A549 (cell line): ENCODE measurements at regions not wholly inside any gene's neighbourhood (a gene's known extent, or its start where the extent isn't known, plus 50 kb on each side); places are given as distances from the start of the nearest gene placed in this dataset.

ENCODE experiments used
- ATAC-seq, 2 experiments: fragments of 200-7000 bp in 1 of 2; fragments of >200 bp in 1 of 2; cut with Nextera tagmentation in 1 of 2; cut with Tn5 transposase in 1 of 2; 3 replicates each; pipeline versions ENCODE4 v1.8.0 to v1.9.1; 2018 to 2020; ENCODE audit warnings: mild to moderate bottlenecking in 1 of 2, moderate library complexity in 1 of 2
- CTCF ChIA-PET: fragments of 300-600 bp; sonication (Branson Sonifier 250); formaldehyde crosslinking; extraction: SDS; loops from one replicate; lab custom pipeline; 2021; ENCODE audit warnings: antibody characterized with exemption, inconsistent platforms; lab: Yijun Ruan, JAX
- POLR2A ChIA-PET: fragments of 350-600 bp; formaldehyde crosslinking; extraction: SDS; loops from one replicate; lab custom pipeline; 2021; ENCODE audit warnings: antibody characterized with exemption, inconsistent platforms; lab: Yijun Ruan, JAX
- DNase-seq, 2 experiments: peaks; one replicate each; pipeline versions ENCODE4 v3.0.0 to v3.0.0-alpha.2; 2011 to 2016; ENCODE audit warnings: low read depth in 1 of 2, low spot score in 1 of 2
- FAIRE-seq: peaks from 2 replicates; lab custom pipeline; 2011; peaks lifted over from hg19 to GRCh38; lab: Jason Lieb, UNC
- H3K27ac ChIP-seq, 2 experiments: fragments of >200 bp; sonication (Bioruptor Twin); formaldehyde crosslinking; 3 replicates each; pipeline ENCODE4 v1.5.1; 2016 to 2017
- H3K4me1 ChIP-seq: fragments of >200 bp; sonication (Bioruptor Twin); formaldehyde crosslinking; 3 replicates; pipeline ENCODE4 v1.6.1; 2016
- H3K4me2 ChIP-seq: fragments of >200 bp; sonication (Bioruptor Twin); formaldehyde crosslinking; 3 replicates; pipeline ENCODE4 v1.6.1; 2016
- H3K4me3 ChIP-seq: fragments of >200 bp; sonication (Bioruptor Twin); formaldehyde crosslinking; 3 replicates; pipeline ENCODE4 v1.5.1; 2016
- H3K9me3 ChIP-seq: fragments of >200 bp; sonication (Bioruptor Twin); formaldehyde crosslinking; 3 replicates; pipeline ENCODE4 v1.6.1; 2016
- BCL3 ChIP-seq: fragments of >200 bp; sonication (Bioruptor Twin); formaldehyde crosslinking; IDR thresholded peaks from 3 replicates; pipeline ENCODE4 v1.6.1; 2016
- BHLHE40 ChIP-seq: IDR thresholded peaks from 2 replicates; pipeline ENCODE4 v1.6.1; 2012; ENCODE audit warnings: low read depth, low read length, inconsistent platforms
- CHD4 ChIP-seq: fragments of 200-600 bp; sonication (generic); IDR thresholded peaks from 2 replicates; pipeline ENCODE4 v1.6.1; 2016; ENCODE audit warnings: antibody characterized with exemption, mild to moderate bottlenecking, borderline replicate concordance
- EHMT2 ChIP-seq: fragments of 200-600 bp; sonication (generic); IDR thresholded peaks from 2 replicates; pipeline ENCODE4 v1.6.1; 2016; ENCODE audit warnings: antibody characterized with exemption, low read depth, mild to moderate bottlenecking, moderate library complexity
- ELK1 ChIP-seq: fragments of 150-350 bp; IDR thresholded peaks from 2 replicates; pipeline ENCODE4 v1.6.1; 2014; ENCODE audit warnings: low read depth, mild to moderate bottlenecking, low read length
- EP300 ChIP-seq, 2 experiments: fragments of >200 bp; sonication (Bioruptor Twin); formaldehyde crosslinking; IDR thresholded peaks; 2 replicates in 1 of 2; 3 replicates in 1 of 2; pipeline ENCODE4 v1.6.1; 2016 to 2017
- FOSL2 ChIP-seq, 2 experiments: fragments of 450-650 bp in 1 of 2; fragments of >200 bp in 1 of 2; sonication (Bioruptor Twin) in 1 of 2; formaldehyde crosslinking; IDR thresholded peaks; 2 replicates each; pipeline versions ENCODE4 v1.5.0 to v1.6.1; 2016 to 2020; ENCODE audit warnings: mild to moderate bottlenecking in 1 of 2, moderate library complexity in 1 of 2
- GATA3 ChIP-seq: IDR thresholded peaks from 2 replicates; pipeline ENCODE4 v1.6.1; 2012; ENCODE audit warnings: borderline replicate concordance
- HDAC2 ChIP-seq: fragments of 200-600 bp; sonication (generic); IDR thresholded peaks from 2 replicates; pipeline ENCODE4 v1.6.1; 2016
- HOXA7 ChIP-seq: fragments of 250-450 bp; sonication (Bioruptor Pico); IDR thresholded peaks from 2 replicates; pipeline ENCODE4 v1.5.0; 2020; ENCODE audit warnings: mild to moderate bottlenecking, moderate library complexity
- HOXB13 ChIP-seq: fragments of 250-450 bp; sonication (Bioruptor Pico); IDR thresholded peaks from 2 replicates; pipeline ENCODE4 v1.5.0; 2020; ENCODE audit warnings: low read depth, mild to moderate bottlenecking, moderate library complexity
- JUNB ChIP-seq: fragments of >200 bp; sonication (Bioruptor Twin); formaldehyde crosslinking; IDR thresholded peaks from 2 replicates; pipeline ENCODE4 v1.6.1; 2016
- KDM1A ChIP-seq: fragments of 200-600 bp; sonication (generic); IDR thresholded peaks from 2 replicates; pipeline ENCODE4 v1.6.1; 2016; ENCODE audit warnings: low read depth, mild to moderate bottlenecking
- MAZ ChIP-seq: fragments of 150-350 bp; IDR thresholded peaks from 2 replicates; pipeline ENCODE4 v1.6.1; 2014; ENCODE audit warnings: antibody characterized with exemption, low read depth, low read length, borderline replicate concordance
- NFE2L2 ChIP-seq: fragments of 150-350 bp; conservative IDR thresholded peaks from 2 replicates; pipeline ENCODE4 v1.6.1; 2014; ENCODE audit warnings: low read length
- POLR2AphosphoS2 ChIP-seq: conservative IDR thresholded peaks from 2 replicates; pipeline ENCODE4 v1.6.1; 2012; ENCODE audit warnings: low read length, improper control_type of control experiment, inconsistent platforms
- RFX5 ChIP-seq: fragments of 450-650 bp; IDR thresholded peaks from 2 replicates; pipeline ENCODE4 v1.7.1; 2014; ENCODE audit warnings: antibody characterized with exemption, mild to moderate bottlenecking, moderate library complexity
- SREBF2 ChIP-seq: fragments of 450-650 bp; IDR thresholded peaks from 2 replicates; pipeline ENCODE4 v1.6.1; 2014; ENCODE audit warnings: mild to moderate bottlenecking, moderate library complexity
- TFCP2L1 ChIP-seq: fragments of 250-450 bp; sonication (Bioruptor Pico); IDR thresholded peaks from 2 replicates; pipeline ENCODE4 v1.5.0; 2021; ENCODE audit warnings: mild to moderate bottlenecking
- TP53 ChIP-seq: fragments of 250-450 bp; sonication (Bioruptor Pico); IDR thresholded peaks from 2 replicates; pipeline ENCODE4 v1.5.0; 2021; ENCODE audit warnings: mild to moderate bottlenecking, moderate library complexity
- ZC3H11A ChIP-seq: fragments of 450-650 bp; IDR thresholded peaks from 2 replicates; pipeline ENCODE4 v1.6.1; 2014; ENCODE audit warnings: antibody characterized with exemption, mild to moderate bottlenecking
- ZFP36 ChIP-seq: fragments of 450-650 bp; IDR thresholded peaks from 2 replicates; pipeline ENCODE4 v1.6.1; 2014; ENCODE audit warnings: borderline replicate concordance; ENCODE audit not compliant: partially characterized antibody
- ZSCAN20 ChIP-seq: fragments of 250-450 bp; sonication (Bioruptor Pico); IDR thresholded peaks from 2 replicates; pipeline ENCODE4 v1.8.0; 2022; ENCODE audit warnings: mild to moderate bottlenecking, moderate library complexity
- WGBS: methylation state at CpG from one replicate; pipeline ENCODE4 v1.1.6; 2017; ENCODE audit errors: missing lambda C conversion rate; 5-methylcytosine and 5-hydroxymethylcytosine counted together
- TF ChIP-seq, protein P1 (sequence below): fragments of 200-600 bp; sonication (generic); IDR thresholded peaks from 2 replicates; pipeline ENCODE4 v1.6.1; 2016; ENCODE audit warnings: antibody characterized with exemption, mild to moderate bottlenecking, moderate library complexity
- TF ChIP-seq, protein P2 (sequence below): IDR thresholded peaks from 2 replicates; pipeline ENCODE4 v1.6.1; 2012; ENCODE audit warnings: low read depth, borderline replicate concordance
- TF ChIP-seq, protein P3 (sequence below): fragments of >200 bp; sonication (Bioruptor Twin); formaldehyde crosslinking; IDR thresholded peaks from 2 replicates; pipeline ENCODE4 v1.6.1; 2016
- TF ChIP-seq, protein P4 (sequence below): IDR thresholded peaks from 2 replicates; pipeline ENCODE4 v1.6.1; 2012

DNA sequence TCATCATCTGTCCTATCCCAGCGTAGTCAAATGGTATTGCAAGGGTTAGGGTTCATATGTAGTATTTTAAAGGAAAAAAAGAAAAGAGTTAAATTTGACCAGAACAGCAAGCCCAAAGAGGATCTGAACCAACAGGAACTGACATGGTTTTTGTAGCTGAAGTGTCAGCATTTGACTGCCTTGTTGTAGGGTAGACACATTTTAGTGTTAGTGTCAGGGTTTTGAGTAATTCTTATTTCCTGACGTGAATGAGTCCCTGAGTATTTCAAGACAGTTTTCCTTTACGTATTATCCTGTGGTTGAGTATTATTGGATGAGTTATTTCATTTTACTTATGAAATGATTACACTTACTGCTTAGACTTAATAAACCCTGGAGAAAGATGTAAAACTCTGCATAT lies 173.3 kb upstream of the ZEB2 start:
- DNase-seq: no peak
- Histone ChIP-seq H3K4me3 (no peak overlapping the region), H3K9me3 (no peaks in the 10 kb centered on the region), H3K4me2 (no peak overlapping the region), H3K4me1 (no peaks in the 10 kb centered on the region), H3K27ac (no peak overlapping the region)
- TF ChIP-seq HDAC2 (no peak), HOXA7 (CRISPR knock-in tag) (no peak), HOXB13 (CRISPR knock-in tag) (no peak), JUNB (no peak), RFX5 (no peak), TP53 (CRISPR knock-in tag) (no peak), EHMT2 (no peak), POLR2AphosphoS2 (no peak), CHD4 (no peak), GATA3 (no peak), EP300 (IDR thresholded peaks at IDR 0.05) (no peak), MAZ (no peak), TFCP2L1 (CRISPR knock-in tag) (no peak), BCL3 (no peak), SREBF2 (no peak), FOSL2 (IDR thresholded peaks at IDR 0.05) (no peak), FOSL2 (CRISPR knock-in tag; IDR thresholded peaks at IDR 0.05) (no peak)
- TF ChIP-seq, protein P1, sequence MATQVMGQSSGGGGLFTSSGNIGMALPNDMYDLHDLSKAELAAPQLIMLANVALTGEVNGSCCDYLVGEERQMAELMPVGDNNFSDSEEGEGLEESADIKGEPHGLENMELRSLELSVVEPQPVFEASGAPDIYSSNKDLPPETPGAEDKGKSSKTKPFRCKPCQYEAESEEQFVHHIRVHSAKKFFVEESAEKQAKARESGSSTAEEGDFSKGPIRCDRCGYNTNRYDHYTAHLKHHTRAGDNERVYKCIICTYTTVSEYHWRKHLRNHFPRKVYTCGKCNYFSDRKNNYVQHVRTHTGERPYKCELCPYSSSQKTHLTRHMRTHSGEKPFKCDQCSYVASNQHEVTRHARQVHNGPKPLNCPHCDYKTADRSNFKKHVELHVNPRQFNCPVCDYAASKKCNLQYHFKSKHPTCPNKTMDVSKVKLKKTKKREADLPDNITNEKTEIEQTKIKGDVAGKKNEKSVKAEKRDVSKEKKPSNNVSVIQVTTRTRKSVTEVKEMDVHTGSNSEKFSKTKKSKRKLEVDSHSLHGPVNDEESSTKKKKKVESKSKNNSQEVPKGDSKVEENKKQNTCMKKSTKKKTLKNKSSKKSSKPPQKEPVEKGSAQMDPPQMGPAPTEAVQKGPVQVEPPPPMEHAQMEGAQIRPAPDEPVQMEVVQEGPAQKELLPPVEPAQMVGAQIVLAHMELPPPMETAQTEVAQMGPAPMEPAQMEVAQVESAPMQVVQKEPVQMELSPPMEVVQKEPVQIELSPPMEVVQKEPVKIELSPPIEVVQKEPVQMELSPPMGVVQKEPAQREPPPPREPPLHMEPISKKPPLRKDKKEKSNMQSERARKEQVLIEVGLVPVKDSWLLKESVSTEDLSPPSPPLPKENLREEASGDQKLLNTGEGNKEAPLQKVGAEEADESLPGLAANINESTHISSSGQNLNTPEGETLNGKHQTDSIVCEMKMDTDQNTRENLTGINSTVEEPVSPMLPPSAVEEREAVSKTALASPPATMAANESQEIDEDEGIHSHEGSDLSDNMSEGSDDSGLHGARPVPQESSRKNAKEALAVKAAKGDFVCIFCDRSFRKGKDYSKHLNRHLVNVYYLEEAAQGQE: no peak
- TF ChIP-seq, protein P2, sequence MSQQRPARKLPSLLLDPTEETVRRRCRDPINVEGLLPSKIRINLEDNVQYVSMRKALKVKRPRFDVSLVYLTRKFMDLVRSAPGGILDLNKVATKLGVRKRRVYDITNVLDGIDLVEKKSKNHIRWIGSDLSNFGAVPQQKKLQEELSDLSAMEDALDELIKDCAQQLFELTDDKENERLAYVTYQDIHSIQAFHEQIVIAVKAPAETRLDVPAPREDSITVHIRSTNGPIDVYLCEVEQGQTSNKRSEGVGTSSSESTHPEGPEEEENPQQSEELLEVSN: no peak
- FAIRE-seq: no peak
- 90% methylated on average over 3 of the region's 3 CpGs for WGBS
- CTCF ChIA-PET: no interaction called here
- no peak for ATAC-seq
- POLR2A ChIA-PET: no interaction called here

GRCh38 chr2:144692661-144693060 lies 172.7 kb upstream of the ZEB2 start:
- Histone ChIP-seq H3K27ac (no peak overlapping the region), H3K4me1 (no peaks in the 10 kb centered on the region), H3K4me2 (no peak overlapping the region), H3K4me3 (no peak overlapping the region), H3K9me3 (no peaks in the 10 kb centered on the region)
- ChIA-PET POLR2A (no interaction called here), CTCF (no interaction called here)
- WGBS: 56% methylated on average over 5 of the region's 5 CpGs
- FAIRE-seq (no peak), DNase-seq (no peak), ATAC-seq (no peak)
- TF ChIP-seq ZFP36 (no peak), NFE2L2 (no peak), ZC3H11A (no peak), KDM1A (no peak), ELK1 (no peak), JUNB (no peak), BHLHE40 (no peak), SREBF2 (no peak), GATA3 (no peak), TP53 (CRISPR knock-in tag) (no peak), ZSCAN20 (CRISPR knock-in tag) (no peak)
- TF ChIP-seq, protein P3, sequence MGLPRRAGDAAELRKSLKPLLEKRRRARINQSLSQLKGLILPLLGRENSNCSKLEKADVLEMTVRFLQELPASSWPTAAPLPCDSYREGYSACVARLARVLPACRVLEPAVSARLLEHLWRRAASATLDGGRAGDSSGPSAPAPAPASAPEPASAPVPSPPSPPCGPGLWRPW: no peak
- TF ChIP-seq, protein P4, sequence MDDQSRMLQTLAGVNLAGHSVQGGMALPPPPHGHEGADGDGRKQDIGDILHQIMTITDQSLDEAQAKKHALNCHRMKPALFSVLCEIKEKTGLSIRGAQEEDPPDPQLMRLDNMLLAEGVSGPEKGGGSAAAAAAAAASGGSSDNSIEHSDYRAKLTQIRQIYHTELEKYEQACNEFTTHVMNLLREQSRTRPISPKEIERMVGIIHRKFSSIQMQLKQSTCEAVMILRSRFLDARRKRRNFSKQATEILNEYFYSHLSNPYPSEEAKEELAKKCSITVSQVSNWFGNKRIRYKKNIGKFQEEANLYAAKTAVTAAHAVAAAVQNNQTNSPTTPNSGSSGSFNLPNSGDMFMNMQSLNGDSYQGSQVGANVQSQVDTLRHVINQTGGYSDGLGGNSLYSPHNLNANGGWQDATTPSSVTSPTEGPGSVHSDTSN: no peak
